Stimulated activated CD4-positive, alpha-beta T cell treated with anti-CD3 and anti-CD28 coated beads, Interleukin-15, amount 100 ng/mL, for 24 hours (primary cell): ENCODE measurements at regions not wholly inside any gene's neighbourhood (a gene's known extent, or its start where the extent isn't known, plus 50 kb on each side); places are given as distances from the start of the nearest gene placed in this dataset.
A peak's percentile ranks its signal among the peaks of the same experiment; 100 is the strongest.
"Not testable (repeated sequence)": the region's sequence is repeated elsewhere in the genome, so short reads cannot be mapped to it uniquely, and the experiment has no call there.

Experiments used
- DNase-seq: peaks from one replicate; pipeline ENCODE4 v3.0.0-alpha.2; 2020

GRCh38 chr5:138702166-138703077 lies 50.8 kb upstream of the CTNNA1 start:
- DNase-seq: no peak

GRCh38 chr5:138701678-138702077 lies 51.5 kb upstream of the CTNNA1 start:
- no peak for DNase-seq

GRCh38 chr5:138700581-138701362 lies 52.5 kb upstream of the CTNNA1 start:
- no peak for DNase-seq

GRCh38 chr5:138699482-138699881 lies 53.7 kb upstream of the CTNNA1 start:
- no peak for DNase-seq

GRCh38 chr5:138698713-138699112 lies 54.5 kb upstream of the CTNNA1 start:
- no peak for DNase-seq

GRCh38 chr5:138697720-138698360 lies 55.4 kb upstream of the CTNNA1 start:
- no peak for DNase-seq

- no peak for DNase-seq
Measured at GRCh38 chr5:138696501-138696900, 56.7 kb upstream of the CTNNA1 start.

- DNase-seq: no peak
Measured at GRCh38 chr5:138695781-138696180, 57.4 kb upstream of the CTNNA1 start.

GRCh38 chr5:138694146-138694545 lies 59.1 kb upstream of the CTNNA1 start:
- no peak for DNase-seq

GRCh38 chr5:138692370-138692769 lies 60.9 kb upstream of the CTNNA1 start:
- no peak for DNase-seq

GRCh38 chr5:138686668-138687067 lies 66.6 kb upstream of the CTNNA1 start:
- no peak for DNase-seq

- no peak for DNase-seq
Measured at GRCh38 chr5:138685193-138685745, 68.0 kb upstream of the CTNNA1 start.

GRCh38 chr5:138682462-138682861 lies 70.8 kb upstream of the CTNNA1 start:
- DNase-seq: not testable (repeated sequence)

- DNase-seq: not testable (repeated sequence)
Measured at GRCh38 chr5:138678826-138679225, 74.4 kb upstream of the CTNNA1 start.

GRCh38 chr5:138677782-138678181 lies 75.4 kb upstream of the CTNNA1 start:
- DNase-seq: no peak

GRCh38 chr5:138676556-138677193 lies 76.5 kb upstream of the CTNNA1 start:
- no peak for DNase-seq

GRCh38 chr5:138676002-138676401 lies 77.2 kb upstream of the CTNNA1 start:
- no peak for DNase-seq

- peak; percentile 31 for DNase-seq
Measured at GRCh38 chr5:138668451-138669380, 84.5 kb upstream of the CTNNA1 start.

GRCh38 chr5:138667782-138668331 lies 85.4 kb upstream of the CTNNA1 start:
- DNase-seq: not testable (repeated sequence)

- no peak for DNase-seq
Measured at GRCh38 chr5:138666226-138666742, 86.9 kb upstream of the CTNNA1 start.

GRCh38 chr5:138665261-138665660 lies 88.0 kb upstream of the CTNNA1 start:
- DNase-seq: no peak
